ENCODE measurements at regions not wholly inside any gene's neighbourhood (a gene's known extent, or its start where the extent isn't known, plus 50 kb on each side); places are given as distances from the start of the nearest gene placed in this dataset.

DNA sequence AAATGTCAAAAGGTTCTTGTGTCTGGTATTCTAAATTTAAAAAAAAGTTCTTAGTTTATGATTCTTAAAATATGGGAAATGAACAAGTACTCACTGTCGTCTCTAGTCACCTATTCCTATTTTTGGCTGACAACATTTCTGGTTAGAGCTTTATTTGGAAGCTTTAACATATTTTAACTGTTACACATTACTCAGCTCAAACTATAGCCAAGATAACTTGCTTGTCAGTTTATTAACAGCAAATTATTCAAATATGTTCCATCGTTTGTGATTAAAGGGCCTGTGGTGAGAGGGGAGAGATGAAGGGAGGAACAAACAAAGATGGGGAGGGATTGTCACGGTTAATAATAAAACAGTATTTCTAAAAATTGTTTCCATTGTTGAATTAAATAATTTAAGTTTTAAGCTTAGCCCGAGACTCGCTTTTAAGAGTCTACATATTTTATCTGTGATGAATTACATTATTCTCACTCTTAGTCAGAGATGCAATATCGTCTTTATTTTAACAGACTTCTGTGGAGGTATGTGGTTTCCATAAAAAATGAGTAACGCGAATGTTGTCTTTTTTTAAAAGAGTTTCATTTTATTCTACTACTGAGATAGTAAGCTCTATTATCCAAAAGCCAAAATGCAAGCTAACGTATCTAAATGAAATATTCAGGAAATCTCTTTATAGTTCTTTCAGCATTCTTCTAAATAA, 321.9 kb upstream of the PMFBP1 start:
- DNase-seq (ENCODE audit: low spot score), result no peak
- TF ChIP-seq, protein P1, sequence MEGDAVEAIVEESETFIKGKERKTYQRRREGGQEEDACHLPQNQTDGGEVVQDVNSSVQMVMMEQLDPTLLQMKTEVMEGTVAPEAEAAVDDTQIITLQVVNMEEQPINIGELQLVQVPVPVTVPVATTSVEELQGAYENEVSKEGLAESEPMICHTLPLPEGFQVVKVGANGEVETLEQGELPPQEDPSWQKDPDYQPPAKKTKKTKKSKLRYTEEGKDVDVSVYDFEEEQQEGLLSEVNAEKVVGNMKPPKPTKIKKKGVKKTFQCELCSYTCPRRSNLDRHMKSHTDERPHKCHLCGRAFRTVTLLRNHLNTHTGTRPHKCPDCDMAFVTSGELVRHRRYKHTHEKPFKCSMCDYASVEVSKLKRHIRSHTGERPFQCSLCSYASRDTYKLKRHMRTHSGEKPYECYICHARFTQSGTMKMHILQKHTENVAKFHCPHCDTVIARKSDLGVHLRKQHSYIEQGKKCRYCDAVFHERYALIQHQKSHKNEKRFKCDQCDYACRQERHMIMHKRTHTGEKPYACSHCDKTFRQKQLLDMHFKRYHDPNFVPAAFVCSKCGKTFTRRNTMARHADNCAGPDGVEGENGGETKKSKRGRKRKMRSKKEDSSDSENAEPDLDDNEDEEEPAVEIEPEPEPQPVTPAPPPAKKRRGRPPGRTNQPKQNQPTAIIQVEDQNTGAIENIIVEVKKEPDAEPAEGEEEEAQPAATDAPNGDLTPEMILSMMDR (IDR thresholded peaks at IDR 0.05; ENCODE audit: extremely low read depth, insufficient read depth, missing control alignments), result no peak
- in situ Hi-C loops (cut with MboI; ENCODE audit: low pct_unique_long_range_greater_than_20kb, low sequenced_read_pairs, unreplicated experiment), result loop anchor here (25.0 kb wide), 1 partner anchor 693 kb away; no protein-coding TSS in a partner anchor

- in situ Hi-C loops (cut with MboI; ENCODE audit: low pct_unique_long_range_greater_than_20kb, low sequenced_read_pairs, unreplicated experiment), result loop anchor here (25.0 kb wide), 1 partner anchor 700 kb away; no protein-coding TSS in a partner anchor
- TF ChIP-seq, protein P1 (IDR thresholded peaks at IDR 0.05; ENCODE audit: extremely low read depth, insufficient read depth, missing control alignments), result no peak
- DNase-seq (ENCODE audit: low spot score), result no peak
These were observed 315.3 kb upstream of the PMFBP1 start for GRCh38 chr16:72487283-72487682.

- TF ChIP-seq, protein P1 (IDR thresholded peaks at IDR 0.05; ENCODE audit: extremely low read depth, insufficient read depth, missing control alignments), result no peak
These were observed 310.7 kb upstream of the PMFBP1 start for GRCh38 chr16:72482695-72483094.

GRCh38 chr16:72481419-72481818, 309.5 kb upstream of the PMFBP1 start:
- DNase-seq (ENCODE audit: low spot score), result no peak
- in situ Hi-C loops (cut with MboI; ENCODE audit: low pct_unique_long_range_greater_than_20kb, low sequenced_read_pairs, unreplicated experiment), result loop anchor here (25.0 kb wide), 1 partner anchor 706 kb away; no protein-coding TSS in a partner anchor
- TF ChIP-seq, protein P1 (IDR thresholded peaks at IDR 0.05; ENCODE audit: extremely low read depth, insufficient read depth, missing control alignments), result no peak

More at GRCh38 chr16:72482695-72483094, 310.7 kb upstream of the PMFBP1 start:
- DNase-seq (ENCODE audit: low spot score), result no peak
- in situ Hi-C loops (cut with MboI; ENCODE audit: low pct_unique_long_range_greater_than_20kb, low sequenced_read_pairs, unreplicated experiment), result loop anchor here (25.0 kb wide), 1 partner anchor 705 kb away; no protein-coding TSS in a partner anchor

DNA sequence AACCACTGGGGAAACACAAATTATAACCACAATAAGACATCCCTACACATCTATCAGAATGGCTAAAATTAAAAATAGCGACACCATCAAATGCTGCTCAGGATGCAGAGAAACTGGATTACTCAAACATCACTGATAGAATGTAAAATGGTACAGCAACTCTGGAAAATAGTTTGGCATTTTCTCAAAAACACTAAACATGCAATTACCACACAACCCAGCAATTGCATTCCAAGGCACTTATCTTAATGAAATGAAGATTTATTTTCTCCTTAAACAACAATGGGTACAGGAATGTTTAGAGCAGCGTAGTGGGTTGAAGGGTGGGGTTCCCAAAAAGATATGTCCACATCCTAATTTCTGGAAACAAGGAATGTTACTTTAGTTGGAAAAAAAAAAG, 309.0 kb upstream of the PMFBP1 start:
- in situ Hi-C loops (cut with MboI; ENCODE audit: low pct_unique_long_range_greater_than_20kb, low sequenced_read_pairs, unreplicated experiment), result loop anchor here (25.0 kb wide), 1 partner anchor 706 kb away; no protein-coding TSS in a partner anchor
- TF ChIP-seq, protein P1 (IDR thresholded peaks at IDR 0.05; ENCODE audit: extremely low read depth, insufficient read depth, missing control alignments), result no peak
- DNase-seq (ENCODE audit: low spot score), result no peak

- in situ Hi-C loops (cut with MboI; ENCODE audit: low pct_unique_long_range_greater_than_20kb, low sequenced_read_pairs, unreplicated experiment), result loop anchor here (25.0 kb wide), 1 partner anchor 712 kb away; no protein-coding TSS in a partner anchor
- TF ChIP-seq, protein P1 (IDR thresholded peaks at IDR 0.05; ENCODE audit: extremely low read depth, insufficient read depth, missing control alignments), result no peak
- DNase-seq (ENCODE audit: low spot score), result no peak
These were observed 303.7 kb upstream of the PMFBP1 start for GRCh38 chr16:72475688-72476087.

Measured in GM13977 (cell line).